ENCODE measurements at regions not wholly inside any gene's neighbourhood (a gene's known extent, or its start where the extent isn't known, plus 50 kb on each side); places are given as distances from the start of the nearest gene placed in this dataset.

GRCh38 chr4:171718069-171718468 is 95.1 kb upstream of the GALNTL6 start:
- TF ChIP-seq CTCF (IDR thresholded peaks at IDR 0.05): no peak
- TF ChIP-seq EP300 (IDR thresholded peaks at IDR 0.05): no peak
